Caco-2 (cell line): ENCODE measurements at regions not wholly inside any gene's neighbourhood (a gene's known extent, or its start where the extent isn't known, plus 50 kb on each side); places are given as distances from the start of the nearest gene placed in this dataset.

Experiments
- BruUV-seq: library from RNA; stranded (reverse); fragments of 400-500 nt; replicated peaks from 2 replicates; lab custom pipeline; 2021; lab: Mats Ljungman, UMichigan
- CTCF ChIA-PET: fragments of 300-600 bp; sonication (Branson Sonifier 250); formaldehyde crosslinking; loops from one replicate; lab custom pipeline; 2022; ENCODE audit warnings: antibody characterized with exemption; lab: Charles Lee
- POLR2A ChIA-PET: fragments of 300-600 bp; sonication (Branson Sonifier 250); formaldehyde crosslinking; loops from one replicate; lab custom pipeline; 2022; ENCODE audit warnings: antibody characterized with exemption; lab: Charles Lee
- DNase-seq, 2 experiments: peaks; one replicate each; pipeline versions ENCODE4 v3.0.0 to v3.0.0-alpha.2; 2020 to 2022
- H3K27me3 ChIP-seq: replicated peaks from 2 replicates; pipeline ENCODE4 v1.6.0; 2011; ENCODE audit warnings: low read length; ENCODE audit not compliant: control insufficient read depth, insufficient read depth
- H3K36me3 ChIP-seq: 2 replicates; pipeline ENCODE4 v1.5.1; 2011; ENCODE audit warnings: low read length; ENCODE audit not compliant: control insufficient read depth, insufficient read depth
- H3K4me1 ChIP-seq: fragments of 250-450 bp; sonication (Bioruptor Pico); 2 replicates; pipeline ENCODE4 v1.5.1; 2020; ENCODE audit warnings: mild to moderate bottlenecking
- H3K4me3 ChIP-seq: 2 replicates; pipeline ENCODE4 v1.5.1; 2011; ENCODE audit warnings: low read depth, mild to moderate bottlenecking, control low read depth, low read length
- H3K9me3 ChIP-seq: fragments of 250-450 bp; sonication (Bioruptor Pico); 2 replicates; pipeline ENCODE4 v1.5.1; 2020; ENCODE audit warnings: mild to moderate bottlenecking, moderate library complexity
- H3K27ac Mint-ChIP-seq: one replicate; pipeline ENCODE4 v1.8.0; 2022; ENCODE audit warnings: mixed read lengths; ENCODE audit not compliant: unreplicated experiment
- H3K27me3 Mint-ChIP-seq: one replicate; pipeline ENCODE4 v1.8.0; 2022; ENCODE audit warnings: mixed read lengths; ENCODE audit not compliant: insufficient read depth, unreplicated experiment
- H3K36me3 Mint-ChIP-seq: one replicate; pipeline ENCODE4 v1.8.0; 2022; ENCODE audit warnings: mild to moderate bottlenecking, mixed read lengths; ENCODE audit not compliant: insufficient read depth, unreplicated experiment
- H3K4me1 Mint-ChIP-seq: one replicate; pipeline ENCODE4 v1.8.0; 2022; ENCODE audit warnings: low read depth, mixed read lengths; ENCODE audit not compliant: unreplicated experiment
- H3K4me3 Mint-ChIP-seq: one replicate; pipeline ENCODE4 v1.8.0; 2022; ENCODE audit warnings: mild to moderate bottlenecking, moderate library complexity, mixed read lengths; ENCODE audit not compliant: unreplicated experiment
- H3K9me3 Mint-ChIP-seq: one replicate; pipeline ENCODE4 v1.8.0; 2022; ENCODE audit warnings: mixed read lengths; ENCODE audit not compliant: unreplicated experiment
- CTCF ChIP-seq, 2 experiments: fragments of 200-600 bp in 1 of 2; IDR thresholded peaks; 1 replicate in 1 of 2; 2 replicates in 1 of 2; pipeline versions ENCODE4 v1.5.1 to v1.8.0; 2011 to 2022; ENCODE audit warnings: antibody characterized with exemption in 1 of 2, control low read depth in 1 of 2, inconsistent platforms in 1 of 2, low read depth in 1 of 2, low read length in 1 of 2, mild to moderate bottlenecking in 1 of 2, moderate library complexity in 1 of 2; ENCODE audit not compliant: insufficient read depth in 1 of 2, severe bottlenecking in 1 of 2, unreplicated experiment in 1 of 2
- intact Hi-C: fragments of 100-400 bp; cut with micrococcal nuclease; formaldehyde crosslinking; loops from one replicate; pipeline ENCODE4 v1.10.0; 2022; ENCODE audit not compliant: unreplicated experiment

GRCh38 chr1:4174291-4175200 lies 274.5 kb upstream of the C1orf174 start:
- ChIA-PET POLR2A (no interaction called here), CTCF (no interaction called here)
- intact Hi-C loops, result no loop called here
- DNase-seq, result no peak
- H3K4me1 ChIP-seq, result no peaks in the 10 kb centered on the region
- H3K36me3 ChIP-seq, result no peaks in the 10 kb centered on the region
- Mint-ChIP-seq H3K27me3 (peaks cover 10% of the 10 kb centered on the region), H3K36me3 (no peaks in the 10 kb centered on the region), H3K9me3 (no peaks in the 10 kb centered on the region), H3K27ac (no peak overlapping the region), H3K4me1 (no peaks in the 10 kb centered on the region), H3K4me3 (no peak overlapping the region)
- no peak overlapping the region for H3K4me3 ChIP-seq
- no TSS peak for BruUV-seq
- H3K27me3 ChIP-seq, result no peaks in the 10 kb centered on the region
- no peak for TF ChIP-seq CTCF (IDR thresholded peaks at IDR 0.05; ENCODE audit: insufficient read depth in 1 of 2, low read depth in 1 of 2, low read length in 1 of 2, severe bottlenecking in 1 of 2, unreplicated experiment in 1 of 2)
- H3K9me3 ChIP-seq, result no peaks in the 10 kb centered on the region

GRCh38 chr1:4175566-4176405 lies 275.7 kb upstream of the C1orf174 start:
- H3K27me3 ChIP-seq, result no peaks in the 10 kb centered on the region
- no peaks in the 10 kb centered on the region for H3K9me3 Mint-ChIP-seq
- H3K36me3 ChIP-seq, result no peaks in the 10 kb centered on the region
- no peaks in the 10 kb centered on the region for H3K9me3 ChIP-seq
- H3K27me3 Mint-ChIP-seq, result peaks cover 10% of the 10 kb centered on the region
- intact Hi-C loops, result no loop called here
- ChIA-PET POLR2A (no interaction called here), CTCF (no interaction called here)
- no peaks in the 10 kb centered on the region for H3K36me3 Mint-ChIP-seq
- no peak overlapping the region for H3K4me3 Mint-ChIP-seq
- DNase-seq, result no peak
- H3K4me3 ChIP-seq, result no peak overlapping the region
- no TSS peak for BruUV-seq
- TF ChIP-seq CTCF (IDR thresholded peaks at IDR 0.05; ENCODE audit: insufficient read depth in 1 of 2, low read depth in 1 of 2, low read length in 1 of 2, severe bottlenecking in 1 of 2, unreplicated experiment in 1 of 2), result no peak
- H3K4me1 Mint-ChIP-seq, result no peaks in the 10 kb centered on the region
- H3K27ac Mint-ChIP-seq, result no peak overlapping the region
- no peaks in the 10 kb centered on the region for H3K4me1 ChIP-seq

- no peak for DNase-seq
- intact Hi-C loops, result no loop called here
- H3K4me1 Mint-ChIP-seq, result no peaks in the 10 kb centered on the region
- peaks cover 6% of the 10 kb centered on the region for H3K27me3 Mint-ChIP-seq
- no peak overlapping the region for H3K27ac Mint-ChIP-seq
- no peak for TF ChIP-seq CTCF (IDR thresholded peaks at IDR 0.05; ENCODE audit: insufficient read depth in 1 of 2, low read depth in 1 of 2, low read length in 1 of 2, severe bottlenecking in 1 of 2, unreplicated experiment in 1 of 2)
- no peak overlapping the region for H3K4me3 Mint-ChIP-seq
- Histone ChIP-seq H3K36me3 (no peaks in the 10 kb centered on the region), H3K9me3 (no peaks in the 10 kb centered on the region), H3K4me1 (no peaks in the 10 kb centered on the region), H3K27me3 (no peaks in the 10 kb centered on the region), H3K4me3 (no peak overlapping the region)
- BruUV-seq, result no TSS peak
- ChIA-PET CTCF (no interaction called here), POLR2A (no interaction called here)
- no peaks in the 10 kb centered on the region for H3K36me3 Mint-ChIP-seq
- H3K9me3 Mint-ChIP-seq, result no peaks in the 10 kb centered on the region
Measured at GRCh38 chr1:4176841-4177240, 276.8 kb upstream of the C1orf174 start.
